ENCODE measurements at regions not wholly inside any gene's neighbourhood (a gene's known extent, or its start where the extent isn't known, plus 50 kb on each side); places are given as distances from the start of the nearest gene placed in this dataset.

GRCh38 chr13:50414640-50415039 is 399.4 kb downstream of the KCNRG start:
- TF ChIP-seq CTCF (IDR thresholded peaks at IDR 0.05; ENCODE audit: low read depth, low read length) (no peak), POLR2A (IDR thresholded peaks at IDR 0.05; ENCODE audit: extremely low read depth, insufficient read length) (no peak), MAX (IDR thresholded peaks at IDR 0.05; ENCODE audit: low read depth, low read length) (no peak), MYC (IDR thresholded peaks at IDR 0.05; ENCODE audit: low read depth, low read length) (no peak)
